ENCODE measurements at regions not wholly inside any gene's neighbourhood (a gene's known extent, or its start where the extent isn't known, plus 50 kb on each side); places are given as distances from the start of the nearest gene placed in this dataset.

DNA sequence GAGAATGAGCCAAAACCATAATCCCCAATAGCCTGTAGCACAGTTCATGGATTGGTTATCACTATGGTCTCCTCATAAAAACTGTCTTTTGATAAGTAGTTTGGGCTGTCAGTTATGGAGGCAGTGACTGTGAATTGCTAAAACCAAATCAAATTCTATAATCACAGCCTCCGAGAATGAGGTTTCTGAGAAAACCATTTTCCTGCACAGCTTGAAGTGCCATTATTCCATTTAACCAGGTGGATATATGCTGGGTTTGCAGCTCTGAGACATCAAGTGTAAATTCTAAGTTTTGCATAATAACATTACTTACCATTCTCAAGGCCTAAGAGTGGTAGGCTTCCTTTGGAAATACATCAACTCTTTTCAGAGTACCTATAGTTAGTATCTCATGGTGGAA, 485.4 kb downstream of the FRK start:
- no peak for TF ChIP-seq EZH2 (IDR thresholded peaks at IDR 0.05; ENCODE audit: low read depth, unreplicated experiment)
- TF ChIP-seq POLR2AphosphoS5 (IDR thresholded peaks at IDR 0.05; ENCODE audit: low read depth) = no peak
- TF ChIP-seq, protein P1, sequence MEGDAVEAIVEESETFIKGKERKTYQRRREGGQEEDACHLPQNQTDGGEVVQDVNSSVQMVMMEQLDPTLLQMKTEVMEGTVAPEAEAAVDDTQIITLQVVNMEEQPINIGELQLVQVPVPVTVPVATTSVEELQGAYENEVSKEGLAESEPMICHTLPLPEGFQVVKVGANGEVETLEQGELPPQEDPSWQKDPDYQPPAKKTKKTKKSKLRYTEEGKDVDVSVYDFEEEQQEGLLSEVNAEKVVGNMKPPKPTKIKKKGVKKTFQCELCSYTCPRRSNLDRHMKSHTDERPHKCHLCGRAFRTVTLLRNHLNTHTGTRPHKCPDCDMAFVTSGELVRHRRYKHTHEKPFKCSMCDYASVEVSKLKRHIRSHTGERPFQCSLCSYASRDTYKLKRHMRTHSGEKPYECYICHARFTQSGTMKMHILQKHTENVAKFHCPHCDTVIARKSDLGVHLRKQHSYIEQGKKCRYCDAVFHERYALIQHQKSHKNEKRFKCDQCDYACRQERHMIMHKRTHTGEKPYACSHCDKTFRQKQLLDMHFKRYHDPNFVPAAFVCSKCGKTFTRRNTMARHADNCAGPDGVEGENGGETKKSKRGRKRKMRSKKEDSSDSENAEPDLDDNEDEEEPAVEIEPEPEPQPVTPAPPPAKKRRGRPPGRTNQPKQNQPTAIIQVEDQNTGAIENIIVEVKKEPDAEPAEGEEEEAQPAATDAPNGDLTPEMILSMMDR (conservative IDR thresholded peaks at IDR 0.05; ENCODE audit: low read depth in 2 of 2) = no peak
- TF ChIP-seq STAT1 (IDR thresholded peaks at IDR 0.05; ENCODE audit: unreplicated experiment) = no peak
- no peak for TF ChIP-seq EZH2phosphoT487 (IDR thresholded peaks at IDR 0.05; ENCODE audit: unreplicated experiment)
- no peak for TF ChIP-seq CREB1 (CRISPR knock-in tag; IDR thresholded peaks at IDR 0.05; ENCODE audit: low read depth)

Data from GM23338 (cell line).